ENCODE measurements at regions not wholly inside any gene's neighbourhood (a gene's known extent, or its start where the extent isn't known, plus 50 kb on each side); places are given as distances from the start of the nearest gene placed in this dataset.
"Not testable (repeated sequence)": the region's sequence is repeated elsewhere in the genome, so short reads cannot be mapped to it uniquely, and the experiment has no call there.

- H3K9me3 ChIP-seq, result no peaks in the 10 kb centered on the region
- 21% methylated on average over 4 of the region's 4 CpGs for WGBS (ENCODE audit: missing lambda C conversion rate)
- POLR2A ChIA-PET, result no interaction called here
- no peak for TF ChIP-seq RARB (CRISPR knock-in tag; IDR thresholded peaks at IDR 0.05)
- no peak for TF ChIP-seq PHF8 (IDR thresholded peaks at IDR 0.05; ENCODE audit: borderline replicate concordance, low read depth)
- no peak for TF ChIP-seq ZFP36 (IDR thresholded peaks at IDR 0.05; ENCODE audit: borderline replicate concordance, partially characterized antibody)
- TF ChIP-seq TFCP2L1 (CRISPR knock-in tag; IDR thresholded peaks at IDR 0.05), result no peak
- no peak for TF ChIP-seq MAZ (IDR thresholded peaks at IDR 0.05; ENCODE audit: borderline replicate concordance, low read depth, low read length)
- TF ChIP-seq KDM5A (IDR thresholded peaks at IDR 0.05), result no peak
- no peak for TF ChIP-seq RNF2 (IDR thresholded peaks at IDR 0.05; ENCODE audit: borderline replicate concordance, low read depth)
- TF ChIP-seq HOXB13 (CRISPR knock-in tag; IDR thresholded peaks at IDR 0.05; ENCODE audit: low read depth), result no peak
- TF ChIP-seq CHD2 (IDR thresholded peaks at IDR 0.05; ENCODE audit: low read length, partially characterized antibody), result no peak
- TF ChIP-seq MYC (IDR thresholded peaks at IDR 0.05; ENCODE audit: borderline replicate concordance, low read length), result no peak
- TF ChIP-seq REST (IDR thresholded peaks at IDR 0.05), result no peak
- no peak for TF ChIP-seq HMGXB4 (CRISPR knock-in tag; IDR thresholded peaks at IDR 0.05; ENCODE audit: borderline replicate concordance)
- TF ChIP-seq E2F6 (IDR thresholded peaks at IDR 0.05; ENCODE audit: borderline replicate concordance, low read depth), result no peak
- TF ChIP-seq KDM1A (IDR thresholded peaks at IDR 0.05; ENCODE audit: low read depth), result no peak
- TF ChIP-seq ELK1 (IDR thresholded peaks at IDR 0.05; ENCODE audit: low read depth, low read length), result no peak
- no peak for TF ChIP-seq FOXS1 (CRISPR knock-in tag; IDR thresholded peaks at IDR 0.05)
- TF ChIP-seq POLR2A (IDR thresholded peaks at IDR 0.05; ENCODE audit: low read length), result no peak
- no peak for TF ChIP-seq CTCF (IDR thresholded peaks at IDR 0.05)
- TF ChIP-seq HOXB5 (CRISPR knock-in tag; IDR thresholded peaks at IDR 0.05), result no peak
- no peak overlapping the region for H3K4me3 ChIP-seq
- H3K4me2 ChIP-seq, result no peak overlapping the region
- peak; percentile 18 to 22 for DNase-seq (ENCODE audit: low read depth in 1 of 2, low spot score in 1 of 2)
- ATAC-seq, result peak; percentile 52 to 71; a peak in 5 of 6 replicates
- no peak overlapping the region for H3K27ac ChIP-seq
- CTCF ChIA-PET, result no interaction called here
- FAIRE-seq, result no peak
- H3K4me1 ChIP-seq, result no peaks in the 10 kb centered on the region
These were observed 353.1 kb upstream of the FANCL start for GRCh38 chr2:58594175-58594574.

- H3K4me2 ChIP-seq; FAIRE-seq; H3K9me3 ChIP-seq; H3K4me3 ChIP-seq; CTCF ChIA-PET; H3K4me1 ChIP-seq; ATAC-seq; POLR2A ChIA-PET; DNase-seq (ENCODE audit: low read depth in 1 of 2, low spot score in 1 of 2); H3K27ac ChIP-seq: not testable (repeated sequence)
- 74% methylated on average over 5 of the region's 5 CpGs for WGBS (ENCODE audit: missing lambda C conversion rate)
These were observed 345.1 kb upstream of the FANCL start for GRCh38 chr2:58586178-58586577.

All from A549 (cell line).